Mononuclear cell (primary cell): ENCODE measurements at regions not wholly inside any gene's neighbourhood (a gene's known extent, or its start where the extent isn't known, plus 50 kb on each side); places are given as distances from the start of the nearest gene placed in this dataset.
"Not testable (repeated sequence)": the region's sequence is repeated elsewhere in the genome, so short reads cannot be mapped to it uniquely, and the experiment has no call there.

Experiments used
- H3K27me3 ChIP-seq: 2 replicates; pipeline ENCODE4 v1.6.0; 2011; ENCODE audit warnings: low read length, control low read depth; ENCODE audit not compliant: insufficient read depth
- H3K4me1 ChIP-seq: 2 replicates; pipeline ENCODE4 v1.5.1; 2011; ENCODE audit warnings: mild to moderate bottlenecking, low read length, control low read depth; ENCODE audit not compliant: insufficient read depth
- H3K4me3 ChIP-seq: 2 replicates; pipeline ENCODE4 v1.5.1; 2011; ENCODE audit warnings: mild to moderate bottlenecking, low read length, moderate library complexity
- H3K9me3 ChIP-seq: 2 replicates; pipeline ENCODE4 v1.5.1; 2011; ENCODE audit warnings: low read depth, mild to moderate bottlenecking, control low read depth, low read length

DNA sequence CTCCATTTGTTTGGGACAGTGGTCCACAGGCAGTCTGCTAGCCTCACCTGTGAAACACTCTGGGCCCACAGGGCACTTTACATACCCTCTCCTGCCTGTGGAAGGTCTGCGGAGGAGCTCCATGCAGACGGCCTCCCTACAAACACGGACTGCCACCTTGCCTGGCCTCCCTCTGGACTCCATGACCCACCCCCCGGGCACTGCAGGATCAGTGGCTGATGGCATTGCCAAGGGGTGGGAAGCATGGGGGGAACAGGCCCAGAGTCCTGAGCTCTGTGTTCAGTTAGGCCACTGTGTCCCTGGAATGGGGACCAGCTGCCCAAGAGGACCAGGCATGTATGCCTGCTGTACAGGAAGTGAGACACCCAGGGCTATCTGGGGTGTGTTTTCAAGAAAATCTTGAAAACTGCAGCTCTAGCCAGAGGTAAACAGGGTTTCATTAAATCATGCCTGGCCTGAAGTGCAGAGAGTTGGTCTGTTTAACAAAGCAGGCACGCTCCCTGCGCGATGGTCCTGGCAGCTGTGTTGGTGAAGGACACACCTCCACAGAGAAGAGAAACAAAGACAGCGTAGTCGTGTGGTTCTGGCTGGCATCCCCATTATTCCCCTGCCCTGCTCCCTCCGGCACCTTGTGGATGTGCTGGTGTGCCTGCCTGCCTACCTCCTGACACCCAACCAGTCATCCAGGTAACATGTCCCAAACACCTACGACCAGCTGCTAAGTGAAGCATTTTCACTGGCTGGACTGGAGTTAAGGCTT lies 470.8 kb upstream of the ZMIZ1 start:
- Histone ChIP-seq H3K4me3 (no peak overlapping the region), H3K27me3 (no peaks in the 10 kb centered on the region), H3K9me3 (no peaks in the 10 kb centered on the region), H3K4me1 (no peaks in the 10 kb centered on the region)

DNA sequence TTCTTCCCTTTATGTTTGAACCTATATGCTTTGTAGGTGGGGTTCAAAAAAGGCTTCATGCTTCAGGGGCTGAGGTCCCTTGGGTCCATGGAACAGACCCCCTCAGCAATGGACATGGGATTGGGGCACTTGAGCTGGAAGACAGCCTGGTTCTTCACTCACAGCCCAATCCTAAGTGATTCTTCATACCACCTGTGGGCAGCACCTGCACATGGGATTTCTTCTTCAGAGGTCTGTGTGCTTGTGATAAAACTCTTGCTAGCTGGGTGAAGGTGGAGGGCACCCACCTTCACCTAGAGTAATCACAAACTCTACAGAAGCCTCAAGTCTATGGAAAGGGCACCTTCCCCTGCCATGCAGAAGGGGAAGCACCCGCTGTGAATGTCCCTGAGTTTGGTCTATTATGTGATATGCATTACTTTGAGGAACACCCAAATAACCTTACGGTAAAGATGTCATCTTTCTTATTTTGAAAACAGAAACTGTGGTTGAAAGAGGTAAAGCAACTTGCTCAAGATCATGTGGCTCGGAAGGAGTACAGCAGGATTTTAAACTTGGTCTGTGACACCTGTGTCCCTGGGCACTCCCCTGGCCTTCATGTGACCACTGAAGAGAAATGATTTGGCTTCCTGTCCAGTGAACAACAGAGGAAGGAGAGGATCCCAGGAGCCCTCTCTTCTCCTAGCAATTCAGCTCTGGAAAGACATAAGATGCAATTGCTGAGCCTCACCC lies 469.5 kb upstream of the ZMIZ1 start:
- no peaks in the 10 kb centered on the region for H3K9me3 ChIP-seq
- no peaks in the 10 kb centered on the region for H3K4me1 ChIP-seq
- no peaks in the 10 kb centered on the region for H3K27me3 ChIP-seq
- H3K4me3 ChIP-seq, result no peak overlapping the region

DNA sequence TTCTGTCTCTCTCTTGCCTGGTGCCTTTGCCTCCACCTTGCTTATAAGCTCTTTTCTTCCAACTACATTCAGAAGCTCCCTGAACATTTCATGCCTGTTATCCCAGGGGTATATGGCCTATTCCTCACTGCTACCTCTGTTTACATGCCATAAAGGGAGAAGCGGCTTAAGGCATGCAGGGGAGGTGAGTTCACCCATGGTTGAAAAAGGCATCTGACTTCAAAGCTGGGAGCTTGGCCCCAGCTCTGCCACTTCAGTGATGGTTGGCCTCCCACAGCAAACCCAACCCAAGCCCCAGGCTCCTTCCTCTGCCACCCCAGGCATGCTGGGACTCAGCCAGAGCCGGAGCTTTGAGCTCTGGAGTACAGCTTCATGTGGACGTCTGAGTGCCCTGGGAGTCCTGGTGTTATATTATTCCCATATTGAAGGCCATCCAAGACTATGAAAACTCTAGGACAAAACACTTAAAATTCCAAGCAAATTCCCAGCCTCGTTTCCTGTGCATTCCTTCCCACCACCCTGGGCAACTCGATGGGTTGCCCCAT lies 468.6 kb upstream of the ZMIZ1 start:
- no peaks in the 10 kb centered on the region for H3K9me3 ChIP-seq
- H3K4me3 ChIP-seq, result no peak overlapping the region
- no peaks in the 10 kb centered on the region for H3K4me1 ChIP-seq
- no peaks in the 10 kb centered on the region for H3K27me3 ChIP-seq

DNA sequence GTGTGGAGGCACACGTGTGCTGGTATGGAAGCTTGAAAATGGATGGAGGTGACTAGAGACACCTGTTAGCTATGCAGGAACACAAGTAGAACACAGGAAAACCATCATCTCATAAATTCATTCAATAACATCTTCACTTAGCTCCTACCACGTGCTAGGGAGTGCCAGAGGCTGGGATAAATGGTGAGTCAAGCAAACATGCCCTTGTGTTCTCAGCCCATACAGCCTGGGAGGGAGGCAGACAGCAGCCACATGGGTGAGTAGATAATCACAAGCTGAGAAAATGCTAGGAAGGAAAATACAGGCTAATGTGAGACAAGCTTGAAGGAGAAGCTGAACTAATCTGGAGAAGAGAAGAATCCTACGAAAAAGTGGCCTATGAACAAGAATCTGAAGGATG lies 468.0 kb upstream of the ZMIZ1 start:
- H3K27me3 ChIP-seq, result no peaks in the 10 kb centered on the region
- H3K4me3 ChIP-seq, result no peak overlapping the region
- no peaks in the 10 kb centered on the region for H3K4me1 ChIP-seq
- no peaks in the 10 kb centered on the region for H3K9me3 ChIP-seq

DNA sequence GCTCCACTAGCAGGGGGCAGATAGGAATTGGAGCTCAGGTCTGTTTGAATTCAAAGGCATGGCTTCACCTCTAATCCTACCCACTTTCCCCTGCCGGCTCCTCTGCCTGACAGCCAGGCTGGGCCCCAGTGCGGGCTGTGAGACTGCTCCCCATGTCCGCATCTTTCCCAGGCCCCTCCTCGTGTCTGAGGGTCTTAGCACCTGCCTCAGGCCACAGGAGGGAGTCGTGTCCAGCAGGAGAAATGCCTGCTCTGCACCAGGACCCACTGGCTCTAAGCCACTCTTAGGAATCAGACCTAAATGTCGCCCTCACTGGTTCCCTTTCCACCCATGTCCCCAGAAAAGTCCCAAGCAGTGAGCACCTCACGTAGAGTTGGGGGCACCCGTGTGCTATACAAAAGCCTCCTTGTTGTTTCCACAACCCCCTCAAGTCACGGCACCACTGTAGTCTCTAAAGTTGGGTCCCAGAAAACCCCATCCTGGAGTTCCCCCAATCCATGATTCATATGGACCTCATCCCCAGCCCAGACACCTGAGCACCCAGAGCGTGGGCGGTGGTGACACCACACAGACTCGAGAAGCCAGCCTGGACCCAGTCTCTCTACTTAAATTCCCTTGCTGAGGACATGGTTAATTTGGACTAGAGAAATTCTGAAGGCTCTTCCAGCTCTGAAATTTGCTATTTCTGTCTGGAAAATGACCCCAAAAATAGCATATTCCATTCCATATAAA lies 466.4 kb upstream of the ZMIZ1 start:
- Histone ChIP-seq H3K27me3 (no peaks in the 10 kb centered on the region), H3K4me1 (no peaks in the 10 kb centered on the region), H3K9me3 (no peaks in the 10 kb centered on the region), H3K4me3 (no peak overlapping the region)

DNA sequence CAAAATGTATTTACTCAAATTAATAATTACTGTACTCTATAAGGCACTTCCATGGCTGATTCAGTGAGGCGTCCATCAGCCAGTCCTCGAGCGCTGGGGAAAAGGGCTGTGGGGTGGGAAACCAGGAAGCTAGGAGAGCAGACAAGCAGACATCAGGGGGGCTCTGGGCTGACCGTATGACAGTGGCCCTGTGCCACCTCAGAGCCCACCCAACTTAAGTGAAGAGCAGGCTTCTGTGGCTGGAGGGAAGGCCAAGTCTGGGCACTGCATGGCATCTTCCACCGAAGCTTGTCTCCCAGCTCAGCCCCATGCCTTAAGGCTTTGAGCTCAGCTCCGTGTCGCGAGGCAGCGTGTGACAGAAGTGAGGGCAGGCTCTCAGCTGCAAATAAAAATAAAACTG lies 464.5 kb upstream of the ZMIZ1 start:
- peaks cover 5% of the 10 kb centered on the region for H3K9me3 ChIP-seq
- no peak overlapping the region for H3K4me3 ChIP-seq
- no peaks in the 10 kb centered on the region for H3K27me3 ChIP-seq
- H3K4me1 ChIP-seq, result no peaks in the 10 kb centered on the region

DNA sequence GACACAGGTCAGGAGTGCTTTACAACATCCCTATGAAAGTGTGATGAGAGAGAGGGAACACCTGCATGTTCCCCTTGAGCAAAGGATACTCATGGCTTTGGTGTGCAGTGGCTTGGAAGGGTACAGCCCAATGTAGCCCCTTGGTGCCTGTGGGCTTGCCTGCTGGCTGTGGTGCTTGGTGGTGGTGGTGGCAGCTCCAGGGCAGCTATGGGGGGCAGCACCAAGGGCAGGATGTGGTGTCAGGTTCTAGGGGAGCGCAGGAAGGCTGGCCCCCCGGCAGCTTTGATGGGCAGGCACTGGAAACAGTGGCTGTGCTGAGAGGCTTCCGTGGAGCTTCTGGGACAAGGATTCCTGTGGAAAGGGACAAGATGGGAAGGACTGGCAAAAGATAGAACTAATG lies 464.0 kb upstream of the ZMIZ1 start:
- no peaks in the 10 kb centered on the region for H3K27me3 ChIP-seq
- H3K4me3 ChIP-seq, result no peak overlapping the region
- H3K9me3 ChIP-seq, result peaks cover 8% of the 10 kb centered on the region
- H3K4me1 ChIP-seq, result no peaks in the 10 kb centered on the region

DNA sequence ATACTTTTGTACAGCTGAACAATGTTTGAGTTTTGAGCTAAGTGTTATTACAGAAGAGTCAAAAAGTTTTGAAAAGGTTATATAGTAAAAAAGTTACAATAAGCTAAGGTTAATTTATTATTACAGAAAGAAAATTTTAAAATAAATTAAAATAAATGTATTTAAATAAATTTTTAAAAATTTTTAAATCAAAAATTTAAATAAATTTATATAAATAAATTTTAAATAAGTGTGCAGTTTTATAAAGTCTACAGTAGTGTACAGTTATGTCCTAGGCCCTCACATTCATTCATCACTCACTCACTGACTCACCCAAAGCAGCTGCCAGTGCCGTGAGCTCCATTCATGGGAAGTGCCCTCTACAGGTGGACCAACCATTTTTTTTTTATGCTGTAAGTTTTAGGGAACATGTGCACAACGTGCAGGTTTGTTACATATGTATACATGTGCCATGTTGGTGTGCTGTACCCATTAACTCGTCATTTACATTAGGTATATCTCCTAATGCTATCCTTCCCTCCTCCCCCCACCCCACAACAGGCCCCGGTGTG lies 462.9 kb upstream of the ZMIZ1 start:
- H3K27me3 ChIP-seq, result peaks cover 3% of the 10 kb centered on the region
- no peaks in the 10 kb centered on the region for H3K4me1 ChIP-seq
- no peak overlapping the region for H3K4me3 ChIP-seq
- H3K9me3 ChIP-seq, result peaks cover 8% of the 10 kb centered on the region

DNA sequence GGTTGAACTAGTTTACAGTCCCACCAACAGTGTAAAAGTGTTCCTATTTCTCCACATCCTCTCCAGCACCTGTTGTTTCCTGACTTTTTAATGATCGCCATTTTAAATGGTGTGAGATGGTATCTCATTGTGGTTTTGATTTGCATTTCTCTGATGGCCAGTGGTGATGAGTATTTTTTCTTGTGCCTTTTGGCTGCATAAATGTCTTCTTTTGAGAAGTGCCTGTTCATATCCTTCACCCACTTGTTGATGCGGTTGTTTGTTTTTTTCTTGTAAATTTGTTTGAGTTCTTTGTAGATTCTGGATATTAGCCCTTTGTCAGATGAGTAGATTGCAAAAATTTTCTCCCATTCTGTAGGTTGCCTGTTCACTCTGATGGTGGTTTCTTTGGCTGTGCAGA lies 462.0 kb upstream of the ZMIZ1 start:
- H3K9me3 ChIP-seq, H3K4me1 ChIP-seq, H3K27me3 ChIP-seq, H3K4me3 ChIP-seq: not testable (repeated sequence)

DNA sequence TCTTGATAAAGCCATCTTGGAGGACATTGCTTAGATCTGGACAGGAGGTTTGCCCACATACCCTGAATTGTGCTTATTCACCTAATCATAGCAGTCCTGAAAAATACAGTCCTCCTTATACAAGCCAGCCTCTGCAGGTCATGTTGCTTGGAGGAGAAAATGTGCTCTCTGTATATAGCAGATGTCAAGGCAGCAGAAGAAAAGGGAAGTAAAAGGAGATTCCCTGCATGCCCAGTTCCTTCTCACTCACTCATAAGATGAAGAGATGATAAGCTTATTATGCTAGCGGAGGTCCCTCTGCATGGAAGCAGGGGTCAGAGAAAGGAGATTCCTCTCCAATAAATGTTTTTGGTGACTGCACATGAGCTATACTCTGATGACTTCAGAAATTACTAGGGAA lies 458.8 kb upstream of the ZMIZ1 start:
- no peak overlapping the region for H3K4me3 ChIP-seq
- H3K4me1 ChIP-seq, result no peaks in the 10 kb centered on the region
- H3K27me3 ChIP-seq, result peaks cover 3% of the 10 kb centered on the region
- peaks cover 8% of the 10 kb centered on the region for H3K9me3 ChIP-seq

DNA sequence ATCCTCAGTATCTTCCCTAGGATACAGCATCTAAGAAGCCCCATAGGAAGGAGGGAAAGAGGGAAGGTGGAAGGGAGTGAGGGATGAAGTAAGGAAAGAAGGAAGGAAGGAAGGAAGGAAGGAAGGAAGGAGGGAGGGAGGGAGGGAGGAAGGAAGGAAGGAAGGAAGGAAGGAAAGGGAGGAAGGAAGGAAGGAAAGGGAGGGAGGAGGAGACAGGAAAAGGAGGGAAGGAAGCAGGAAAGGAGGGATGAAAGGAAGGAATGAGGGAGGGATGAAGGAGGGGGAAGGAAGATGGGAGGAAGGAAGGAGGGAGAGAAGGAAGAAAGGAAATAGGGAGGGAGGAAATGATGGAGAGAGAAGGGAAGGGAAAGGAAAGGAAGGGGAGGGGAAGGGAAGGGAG lies 455.6 kb upstream of the ZMIZ1 start:
- no peak overlapping the region for H3K4me3 ChIP-seq

DNA sequence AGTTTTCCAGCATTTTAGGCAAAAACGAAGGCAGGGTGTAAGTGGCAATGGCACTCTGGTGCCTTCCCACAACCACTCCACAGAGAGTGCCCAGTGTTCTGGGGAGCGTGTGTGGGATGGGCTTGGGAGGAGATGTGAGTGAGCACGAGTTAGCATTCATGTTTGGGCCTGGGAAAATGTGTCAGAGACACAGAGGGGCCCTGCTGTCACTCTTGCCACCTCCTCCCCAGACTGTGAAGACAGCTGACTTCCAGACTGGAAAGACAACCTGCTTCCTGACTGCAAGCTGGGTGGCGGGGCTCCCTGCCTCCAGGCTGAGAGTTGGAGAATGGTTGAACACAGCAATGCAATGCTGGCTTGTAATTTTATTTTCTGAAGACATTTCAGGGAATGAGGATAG lies 454.5 kb upstream of the ZMIZ1 start:
- H3K9me3 ChIP-seq, result peaks cover 3% of the 10 kb centered on the region

More for the DNA sequence above, 455.6 kb upstream of the ZMIZ1 start:
- no peaks in the 10 kb centered on the region for H3K4me1 ChIP-seq
- peaks cover 3% of the 10 kb centered on the region for H3K27me3 ChIP-seq
- H3K9me3 ChIP-seq, result peaks cover 8% of the 10 kb centered on the region

DNA sequence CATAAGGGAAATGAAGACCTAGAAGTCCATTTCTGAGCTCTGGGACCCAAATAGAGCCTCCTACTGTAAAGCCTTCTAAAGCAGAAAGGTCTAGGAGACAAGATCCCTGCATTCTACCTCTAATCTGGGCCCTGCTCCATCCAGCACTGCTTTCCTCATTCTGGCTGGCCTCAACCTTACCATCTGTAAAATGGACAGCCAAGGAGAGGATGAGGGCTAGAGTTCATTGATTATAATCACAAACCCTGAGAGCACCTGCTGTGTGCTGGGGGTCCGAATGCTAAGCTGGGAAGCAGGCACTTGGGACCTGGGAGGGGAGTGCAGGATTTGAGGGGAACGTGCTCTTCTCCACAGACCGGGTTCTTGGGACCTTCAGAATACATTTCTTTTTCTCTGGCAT lies 454.0 kb upstream of the ZMIZ1 start:
- H3K27me3 ChIP-seq, result peaks cover 3% of the 10 kb centered on the region
- H3K4me1 ChIP-seq, result no peaks in the 10 kb centered on the region
- no peak overlapping the region for H3K4me3 ChIP-seq
- H3K9me3 ChIP-seq, result no peaks in the 10 kb centered on the region

More for the DNA sequence above, 454.5 kb upstream of the ZMIZ1 start:
- Histone ChIP-seq H3K27me3 (peaks cover 3% of the 10 kb centered on the region), H3K4me3 (no peak overlapping the region), H3K4me1 (no peaks in the 10 kb centered on the region)

DNA sequence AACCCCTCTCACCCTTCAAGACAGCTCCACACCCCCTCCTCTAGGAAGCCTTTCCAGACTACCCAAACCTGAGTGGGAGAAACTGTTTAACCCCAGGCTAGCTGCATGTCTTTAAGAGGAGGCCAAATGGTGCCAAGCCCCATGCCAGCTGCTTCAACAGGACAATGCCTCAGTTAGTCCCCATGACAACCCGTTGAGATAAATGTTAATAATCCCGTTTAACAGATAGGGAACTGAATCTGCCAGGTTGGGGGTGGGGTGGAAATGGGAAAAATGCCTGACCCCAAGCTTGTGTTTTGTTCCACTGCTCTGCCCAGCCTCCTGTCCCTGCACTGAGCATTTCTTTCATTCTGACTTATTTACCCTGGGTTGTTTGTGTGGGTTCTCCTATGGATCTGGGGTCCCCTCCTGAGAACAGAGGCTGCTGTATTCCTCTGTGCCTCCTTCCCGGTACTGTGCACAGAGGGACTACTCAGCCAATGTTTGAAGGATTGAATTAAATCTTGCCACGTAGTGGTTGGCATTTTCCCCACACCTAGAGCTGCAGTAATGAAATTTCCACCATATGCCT lies 452.6 kb upstream of the ZMIZ1 start:
- H3K4me3 ChIP-seq, result no peak overlapping the region
- H3K4me1 ChIP-seq, result no peaks in the 10 kb centered on the region
- no peaks in the 10 kb centered on the region for H3K9me3 ChIP-seq
- no peaks in the 10 kb centered on the region for H3K27me3 ChIP-seq

DNA sequence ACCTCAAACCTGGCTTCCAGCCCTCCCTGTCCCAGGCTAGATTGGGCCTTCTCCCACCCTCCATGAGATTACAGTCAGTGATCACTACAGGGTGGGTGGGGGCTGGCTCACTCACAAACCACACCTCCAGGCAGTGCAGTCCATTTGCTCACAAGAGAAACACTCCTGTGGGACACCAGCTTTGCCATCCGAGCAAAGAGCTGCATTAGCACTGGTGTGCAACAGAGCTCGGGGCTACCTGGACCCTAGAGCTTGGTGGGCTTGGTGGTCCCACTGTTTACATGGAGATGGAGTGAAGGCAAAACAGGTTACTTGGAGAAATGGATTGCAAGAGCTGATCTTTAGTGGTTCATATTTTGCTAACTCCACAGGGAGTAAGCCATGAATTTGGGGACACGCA lies 451.7 kb upstream of the ZMIZ1 start:
- no peaks in the 10 kb centered on the region for H3K9me3 ChIP-seq

More for the DNA sequence above, 451.7 kb upstream of the ZMIZ1 start:
- H3K27me3 ChIP-seq, result no peaks in the 10 kb centered on the region
- no peak overlapping the region for H3K4me3 ChIP-seq
- H3K4me1 ChIP-seq, result no peaks in the 10 kb centered on the region
